Keratinocyte (primary cell): ENCODE measurements at regions not wholly inside any gene's neighbourhood (a gene's known extent, or its start where the extent isn't known, plus 50 kb on each side); places are given as distances from the start of the nearest gene placed in this dataset.

ENCODE experiments used
- CTCF ChIP-seq, 3 experiments: IDR thresholded peaks in 1 of 3; conservative IDR thresholded peaks in 1 of 3; optimal IDR thresholded peaks in 1 of 3; 2 replicates in 2 of 3; 3 replicates in 1 of 3; pipeline versions ENCODE3 to v1.5.1; 2011; ENCODE audit warnings: low read length in 3 of 3, mild to moderate bottlenecking in 3 of 3, moderate library complexity in 2 of 3, control low read depth in 1 of 3, inconsistent platforms in 1 of 3; ENCODE audit not compliant: insufficient read depth in 2 of 3; ENCODE audit errors: extremely low read depth in 1 of 3
- EZH2 ChIP-seq: IDR thresholded peaks from one replicate; pipeline ENCODE4 v1.6.1; 2012; ENCODE audit warnings: inconsistent platforms, mild to moderate bottlenecking, low read length, moderate library complexity

- no peak for TF ChIP-seq CTCF (optimal IDR thresholded peaks at IDR 0.05 in 1 of 3, IDR thresholded peaks at IDR 0.05 in 1 of 3, conservative IDR thresholded peaks at IDR 0.05 in 1 of 3; ENCODE audit: extremely low read depth in 1 of 3, insufficient read depth in 2 of 3, low read length in 3 of 3)
- no peak for TF ChIP-seq EZH2
Measured at GRCh38 chr10:114732931-114733330, 74.9 kb upstream of the ABLIM1 start.
